Cortex of kidney (tissue), 1 donor: ENCODE measurements at regions not wholly inside any gene's neighbourhood (a gene's known extent, or its start where the extent isn't known, plus 50 kb on each side); places are given as distances from the start of the nearest gene placed in this dataset.
"Not testable (repeated sequence)": the region's sequence is repeated elsewhere in the genome, so short reads cannot be mapped to it uniquely, and the experiment has no call there.

ENCODE experiments used
- DNase-seq: peaks from one replicate; lab custom pipeline; 2025; lab: John Stamatoyannopoulos, UW

GRCh38 chr14:106006716-106007115 lies 480.3 kb downstream of the TMEM121 start:
- not testable (repeated sequence) for DNase-seq

- DNase-seq, result no peak
Observed at GRCh38 chr14:106010783-106011182, 484.4 kb downstream of the TMEM121 start.

- not testable (repeated sequence) for DNase-seq
Observed at GRCh38 chr14:106011631-106012360, 485.4 kb downstream of the TMEM121 start.

- DNase-seq, result not testable (repeated sequence)
Observed at GRCh38 chr14:106012361-106012725, 486.0 kb downstream of the TMEM121 start.

GRCh38 chr14:106013879-106014376 lies 487.5 kb downstream of the TMEM121 start:
- no peak for DNase-seq

DNA sequence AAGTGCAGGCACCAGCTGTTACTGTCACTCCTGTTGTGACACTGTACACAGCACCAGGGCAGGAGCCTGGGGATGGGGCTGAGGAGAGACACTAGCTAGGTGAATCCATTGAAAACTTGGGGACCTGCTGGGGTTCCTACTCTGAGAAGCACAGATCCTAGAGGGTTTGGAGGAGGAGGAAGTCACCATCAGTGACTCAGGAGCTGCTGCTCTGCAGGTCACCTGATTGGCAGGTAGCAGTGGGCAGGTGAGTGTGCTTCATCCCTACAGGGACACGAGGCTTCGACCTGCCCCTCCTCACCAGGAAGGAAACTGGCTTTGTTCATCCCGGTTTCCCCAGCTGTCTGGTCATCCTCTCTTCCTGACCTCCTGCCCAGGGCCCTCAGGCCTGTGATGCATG lies 491.6 kb downstream of the TMEM121 start:
- not testable (repeated sequence) for DNase-seq

DNA sequence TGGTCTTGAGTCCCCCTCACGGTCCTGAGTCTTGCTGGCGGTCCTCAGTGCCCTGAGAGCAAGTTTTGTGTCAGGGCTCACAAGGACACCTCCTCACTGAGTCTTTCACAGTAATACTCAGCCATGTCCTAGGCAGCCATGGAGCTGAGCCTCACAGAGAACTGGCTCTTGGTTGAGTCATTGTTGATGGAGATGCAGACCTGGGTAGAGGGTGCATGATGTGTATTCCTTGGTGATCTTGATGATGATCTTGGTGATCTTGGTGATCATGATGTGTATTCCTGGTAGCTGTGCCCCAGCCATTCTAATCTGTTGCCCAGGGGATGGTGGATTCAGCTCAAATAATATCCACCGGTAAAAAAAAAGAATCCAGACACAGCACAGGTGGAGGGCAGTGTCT lies 495.4 kb downstream of the TMEM121 start:
- no peak for DNase-seq

DNA sequence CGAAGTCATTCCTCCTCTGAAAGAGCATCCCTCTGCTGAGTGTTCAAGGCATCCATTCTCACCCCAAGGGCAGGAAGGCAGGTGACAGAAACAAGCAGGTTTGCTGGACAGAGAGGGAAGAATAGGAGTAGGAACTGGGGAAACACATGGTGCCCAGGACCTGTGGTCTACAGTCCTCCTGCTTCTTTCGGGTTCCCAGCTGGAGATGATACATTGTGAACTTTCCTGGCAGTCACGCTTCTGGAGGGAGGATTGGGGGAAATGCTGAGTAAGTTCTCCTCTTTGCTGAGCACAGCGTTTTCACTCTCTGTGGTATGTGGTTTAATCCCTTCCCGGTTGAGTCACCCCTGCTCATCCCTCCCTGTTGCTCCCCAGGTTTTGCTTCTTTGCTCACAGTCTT lies 496.3 kb downstream of the TMEM121 start:
- not testable (repeated sequence) for DNase-seq

GRCh38 chr14:106023411-106023810 lies 497.0 kb downstream of the TMEM121 start:
- no peak for DNase-seq

- DNase-seq, result no peak
Observed at GRCh38 chr14:106024983-106025604, 498.7 kb downstream of the TMEM121 start.

GRCh38 chr14:106026026-106026425 lies 499.6 kb downstream of the TMEM121 start:
- no peak for DNase-seq

GRCh38 chr14:106027759-106028158 lies 501.4 kb downstream of the TMEM121 start:
- not testable (repeated sequence) for DNase-seq

- no peak for DNase-seq
Observed at GRCh38 chr14:106029959-106030358, 503.6 kb downstream of the TMEM121 start.

- no peak for DNase-seq
Observed at GRCh38 chr14:106037380-106037779, 511.0 kb downstream of the TMEM121 start.

GRCh38 chr14:106038263-106038662 lies 511.9 kb downstream of the TMEM121 start:
- DNase-seq, result no peak

DNA sequence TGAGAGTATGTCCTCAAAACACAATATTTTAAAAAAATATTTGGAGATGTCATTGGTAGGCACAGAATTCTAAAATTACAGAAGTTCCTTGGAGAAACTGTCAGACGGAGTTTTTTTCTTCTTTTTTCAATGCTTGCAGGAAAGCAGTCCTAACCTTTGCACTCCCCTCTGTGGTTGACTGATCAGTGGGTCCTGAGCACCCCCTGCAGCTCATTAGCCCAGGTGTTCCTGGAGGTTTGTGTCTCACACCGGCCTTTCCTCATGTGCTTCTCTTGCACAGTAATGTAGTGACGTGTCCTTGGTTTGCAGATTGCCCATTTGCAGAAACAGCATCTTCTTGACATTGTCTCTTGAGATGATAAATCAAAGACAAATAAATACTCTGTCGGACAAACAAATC lies 513.0 kb downstream of the TMEM121 start:
- no peak for DNase-seq

- no peak for DNase-seq
Observed at GRCh38 chr14:106044515-106044914, 518.1 kb downstream of the TMEM121 start.

DNA sequence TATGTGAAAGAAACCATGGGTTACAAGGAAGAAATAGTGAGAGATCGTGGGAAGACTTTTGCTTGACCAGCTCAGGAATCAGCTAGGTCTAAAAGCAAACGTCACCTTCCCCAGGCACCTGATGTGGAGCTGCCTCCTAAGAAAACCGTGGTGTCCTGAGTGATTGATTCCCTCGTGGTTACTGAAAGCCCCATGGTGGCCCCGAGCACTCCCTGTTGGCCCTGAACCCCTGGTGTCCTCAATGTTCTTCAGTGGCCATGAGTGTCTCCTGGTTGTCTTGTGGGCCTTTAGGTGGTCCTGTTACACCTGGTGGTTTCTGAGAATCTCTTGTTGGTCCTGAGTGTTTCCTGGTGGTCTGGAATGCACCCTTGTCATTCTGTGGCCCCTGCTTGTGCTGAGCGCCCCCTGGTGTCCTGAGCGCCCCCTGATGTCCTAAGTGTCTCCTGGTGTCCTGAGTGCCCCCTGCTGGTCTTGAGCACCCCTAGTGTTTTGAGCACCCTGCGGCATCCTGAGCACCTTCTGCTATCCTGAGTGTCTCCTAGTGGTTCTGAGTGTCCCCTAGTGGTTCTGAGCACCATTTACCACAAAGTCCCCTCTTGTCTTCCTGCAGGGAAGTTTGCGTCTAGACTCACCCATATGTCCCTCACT lies 518.7 kb downstream of the TMEM121 start:
- no peak for DNase-seq

GRCh38 chr14:106051796-106052195 lies 525.4 kb downstream of the TMEM121 start:
- DNase-seq, result no peak

GRCh38 chr14:106055289-106055688 lies 528.9 kb downstream of the TMEM121 start:
- DNase-seq, result no peak

DNA sequence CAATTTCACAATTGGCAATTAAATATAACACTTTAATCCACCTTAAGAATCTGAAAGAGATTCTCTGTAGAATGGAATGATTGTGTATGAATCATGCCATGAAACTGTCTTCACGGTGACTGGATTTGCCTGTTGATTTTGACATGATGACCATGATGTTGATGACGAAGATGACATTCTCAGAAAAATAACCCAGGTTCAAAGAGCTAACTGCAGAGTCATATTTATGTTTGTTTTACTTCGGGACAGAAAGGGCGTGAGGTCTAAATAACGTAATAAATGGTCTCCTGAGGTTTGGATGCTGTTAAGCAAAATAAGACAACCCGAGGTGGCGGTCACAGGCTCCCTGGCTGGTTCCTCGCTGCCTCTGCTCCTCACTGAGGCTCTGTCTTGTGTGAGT lies 532.0 kb downstream of the TMEM121 start:
- no peak for DNase-seq

- no peak for DNase-seq
Observed at GRCh38 chr14:106060276-106060975, 534.0 kb downstream of the TMEM121 start.
